Gastrocnemius medialis (tissue), 4 donors: ENCODE measurements at regions not wholly inside any gene's neighbourhood (a gene's known extent, or its start where the extent isn't known, plus 50 kb on each side); places are given as distances from the start of the nearest gene placed in this dataset.

Source experiments
- POLR2A ChIP-seq, 2 donors: fragments of 450-650 bp; IDR thresholded peaks; one replicate each; pipeline ENCODE4 v1.6.1; 2017; ENCODE audit warnings: antibody characterized with exemption in 2 of 2, mild to moderate bottlenecking in 2 of 2, moderate library complexity in 2 of 2
- TF ChIP-seq, protein P1 (sequence below), 5 experiments: fragments of 450-650 bp in 3 of 5; fragments of 200-600 bp in 2 of 5; sonication (generic) in 2 of 5; IDR thresholded peaks in 4 of 5; conservative IDR thresholded peaks in 1 of 5; 1 replicate in 4 of 5; 2 replicates in 1 of 5; pipeline ENCODE4 v1.5.1; 2016 to 2019; ENCODE audit warnings: antibody characterized with exemption in 5 of 5, mild to moderate bottlenecking in 3 of 5, moderate library complexity in 3 of 5

DNA sequence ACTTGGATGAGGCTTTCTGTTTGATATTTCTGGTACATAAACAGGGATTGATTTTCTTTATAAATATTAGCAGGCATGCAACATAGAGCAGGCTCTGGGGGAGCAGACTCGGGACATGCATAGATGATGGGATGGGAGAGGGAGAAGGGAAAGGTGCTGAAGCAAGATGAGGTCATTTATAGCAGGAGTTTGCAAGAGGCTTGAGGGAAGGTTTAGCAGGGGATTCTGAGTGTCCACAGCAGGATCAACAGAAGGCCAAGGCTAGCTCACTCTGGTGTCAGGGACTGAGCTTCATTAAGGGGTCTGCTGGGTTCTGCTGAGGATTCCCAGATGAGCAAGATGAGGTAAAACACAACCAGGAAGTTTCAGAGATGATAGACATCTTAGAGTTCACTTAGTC lies 309.1 kb upstream of the CELF4 start:
- TF ChIP-seq, protein P1, sequence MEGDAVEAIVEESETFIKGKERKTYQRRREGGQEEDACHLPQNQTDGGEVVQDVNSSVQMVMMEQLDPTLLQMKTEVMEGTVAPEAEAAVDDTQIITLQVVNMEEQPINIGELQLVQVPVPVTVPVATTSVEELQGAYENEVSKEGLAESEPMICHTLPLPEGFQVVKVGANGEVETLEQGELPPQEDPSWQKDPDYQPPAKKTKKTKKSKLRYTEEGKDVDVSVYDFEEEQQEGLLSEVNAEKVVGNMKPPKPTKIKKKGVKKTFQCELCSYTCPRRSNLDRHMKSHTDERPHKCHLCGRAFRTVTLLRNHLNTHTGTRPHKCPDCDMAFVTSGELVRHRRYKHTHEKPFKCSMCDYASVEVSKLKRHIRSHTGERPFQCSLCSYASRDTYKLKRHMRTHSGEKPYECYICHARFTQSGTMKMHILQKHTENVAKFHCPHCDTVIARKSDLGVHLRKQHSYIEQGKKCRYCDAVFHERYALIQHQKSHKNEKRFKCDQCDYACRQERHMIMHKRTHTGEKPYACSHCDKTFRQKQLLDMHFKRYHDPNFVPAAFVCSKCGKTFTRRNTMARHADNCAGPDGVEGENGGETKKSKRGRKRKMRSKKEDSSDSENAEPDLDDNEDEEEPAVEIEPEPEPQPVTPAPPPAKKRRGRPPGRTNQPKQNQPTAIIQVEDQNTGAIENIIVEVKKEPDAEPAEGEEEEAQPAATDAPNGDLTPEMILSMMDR (IDR thresholded peaks at IDR 0.05 in 4 of 5, conservative IDR thresholded peaks at IDR 0.05 in 1 of 5) = no peak
- TF ChIP-seq POLR2A (IDR thresholded peaks at IDR 0.05) = no peak
